SK-N-SH treated with all-trans-retinoic acid at 6 μM for 48 hours (cell line): ENCODE measurements at regions not wholly inside any gene's neighbourhood (a gene's known extent, or its start where the extent isn't known, plus 50 kb on each side); places are given as distances from the start of the nearest gene placed in this dataset.

Experiments used
- ATAC-seq: fragments of 200-7000 bp; cut with Tn5 transposase; 3 replicates; pipeline ENCODE4 v1.9.1; 2020; ENCODE audit warnings: mild to moderate bottlenecking, moderate library complexity
- ARNTL ChIP-seq: fragments of 450-650 bp; formaldehyde crosslinking; IDR thresholded peaks from 2 replicates; pipeline ENCODE4 v1.5.0; 2020; ENCODE audit warnings: low read depth, mild to moderate bottlenecking, moderate library complexity, borderline replicate concordance
- BACH2 ChIP-seq: fragments of 250-450 bp; sonication (Bioruptor Pico); IDR thresholded peaks from 2 replicates; pipeline ENCODE4 v1.9.0; 2021; ENCODE audit warnings: mild to moderate bottlenecking, borderline replicate concordance
- CREB5 ChIP-seq: fragments of 250-450 bp; sonication (Bioruptor Pico); IDR thresholded peaks from 2 replicates; pipeline ENCODE4 v1.5.1; 2020; ENCODE audit warnings: low read depth, mild to moderate bottlenecking, moderate library complexity
- CSDC2 ChIP-seq: fragments of 250-450 bp; sonication (Bioruptor Pico); IDR thresholded peaks from 2 replicates; pipeline ENCODE4 v1.5.0; 2020; ENCODE audit warnings: mild to moderate bottlenecking, moderate library complexity
- ESRRG ChIP-seq: fragments of 250-450 bp; sonication (Bioruptor Pico); IDR thresholded peaks from 2 replicates; pipeline ENCODE4 v1.6.1; 2021; ENCODE audit warnings: mild to moderate bottlenecking
- GLIS3 ChIP-seq: fragments of 250-450 bp; sonication (Bioruptor Pico); IDR thresholded peaks from 2 replicates; pipeline ENCODE4 v1.5.0; 2020; ENCODE audit warnings: mild to moderate bottlenecking, moderate library complexity
- ISL1 ChIP-seq: fragments of 250-450 bp; sonication (Bioruptor Pico); IDR thresholded peaks from 2 replicates; pipeline ENCODE4 v2.1.2; 2022; ENCODE audit warnings: mild to moderate bottlenecking, moderate library complexity
- PATZ1 ChIP-seq: fragments of 250-450 bp; sonication (Bioruptor Pico); IDR thresholded peaks from 2 replicates; pipeline ENCODE4 v1.8.0; 2020; ENCODE audit warnings: mild to moderate bottlenecking, moderate library complexity, borderline replicate concordance
- POU6F1 ChIP-seq: fragments of 250-450 bp; sonication (Bioruptor Pico); IDR thresholded peaks from 2 replicates; pipeline ENCODE4 v1.8.0; 2021; ENCODE audit warnings: low read depth, mild to moderate bottlenecking, moderate library complexity, borderline replicate concordance
- PPARA ChIP-seq: fragments of 250-450 bp; sonication (Bioruptor Pico); IDR thresholded peaks from 2 replicates; pipeline ENCODE4 v1.5.0; 2020; ENCODE audit warnings: mild to moderate bottlenecking, borderline replicate concordance
- RARB ChIP-seq: fragments of 250-450 bp; sonication (Bioruptor Pico); IDR thresholded peaks from 2 replicates; pipeline ENCODE4 v1.8.0; 2021; ENCODE audit warnings: mild to moderate bottlenecking, moderate library complexity
- SNAI2 ChIP-seq: fragments of 250-450 bp; sonication (Bioruptor Pico); IDR thresholded peaks from 2 replicates; pipeline ENCODE4 v1.5.0; 2020; ENCODE audit warnings: mild to moderate bottlenecking, moderate library complexity
- TCF4 ChIP-seq: fragments of 250-450 bp; sonication (Bioruptor Pico); IDR thresholded peaks from 2 replicates; pipeline ENCODE4 v1.8.0; 2021; ENCODE audit warnings: mild to moderate bottlenecking, moderate library complexity, borderline replicate concordance
- TOX ChIP-seq: fragments of 250-450 bp; sonication (Bioruptor Pico); IDR thresholded peaks from 2 replicates; pipeline ENCODE4 v1.8.0; 2021; ENCODE audit warnings: mild to moderate bottlenecking, moderate library complexity, borderline replicate concordance
- TSHZ2 ChIP-seq: fragments of 250-450 bp; sonication (Bioruptor Pico); IDR thresholded peaks from 2 replicates; pipeline ENCODE4 v1.5.0; 2020; ENCODE audit warnings: mild to moderate bottlenecking, moderate library complexity
- ZC3H10 ChIP-seq: fragments of 250-450 bp; sonication (Bioruptor Pico); IDR thresholded peaks from 2 replicates; pipeline ENCODE4 v1.5.1; 2021; ENCODE audit warnings: mild to moderate bottlenecking, moderate library complexity
- ZFP3 ChIP-seq: fragments of 250-450 bp; sonication (Bioruptor Pico); IDR thresholded peaks from 2 replicates; pipeline ENCODE4 v1.5.0; 2020; ENCODE audit warnings: mild to moderate bottlenecking, moderate library complexity
- ZFP30 ChIP-seq: fragments of 450-650 bp; formaldehyde crosslinking; IDR thresholded peaks from 2 replicates; pipeline ENCODE4 v1.5.0; 2022; ENCODE audit warnings: mild to moderate bottlenecking, moderate library complexity
- ZNF565 ChIP-seq: fragments of 450-650 bp; formaldehyde crosslinking; conservative IDR thresholded peaks from 2 replicates; pipeline ENCODE4 v1.5.0; 2020; ENCODE audit warnings: low read depth, mild to moderate bottlenecking, moderate library complexity
- ZNF70 ChIP-seq: fragments of 450-650 bp; formaldehyde crosslinking; IDR thresholded peaks from 2 replicates; pipeline ENCODE4 v1.5.0; 2020; ENCODE audit warnings: mild to moderate bottlenecking, moderate library complexity

GRCh38 chr12:30853561-30854133, 72.9 kb upstream of the TSPAN11 start:
- TF ChIP-seq ZNF565 (CRISPR knock-in tag) (no peak), ZFP30 (CRISPR knock-in tag) (no peak), ZNF70 (no peak), TOX (no peak), POU6F1 (CRISPR knock-in tag) (no peak), GLIS3 (CRISPR knock-in tag) (no peak), ARNTL (no peak), PPARA (CRISPR knock-in tag) (no peak), BACH2 (CRISPR knock-in tag) (no peak), RARB (CRISPR knock-in tag) (no peak)
- TF ChIP-seq, all 23 proteins: peak for 0
- no peak for ATAC-seq

GRCh38 chr12:30850684-30851083, 75.9 kb upstream of the TSPAN11 start:
- no peak for ATAC-seq
- no peak for TF ChIP-seq PPARA (CRISPR knock-in tag)
- no peak for TF ChIP-seq ARNTL
- no peak for TF ChIP-seq TCF4 (CRISPR knock-in tag)
- no peak for TF ChIP-seq TOX

- no peak for TF ChIP-seq TOX
- TF ChIP-seq RARB (CRISPR knock-in tag), result no peak; the same call in 1 of the 2 replicates
- TF ChIP-seq TSHZ2, result no peak
- TF ChIP-seq TCF4 (CRISPR knock-in tag), result no peak
- no peak for TF ChIP-seq ZNF70
- no peak for TF ChIP-seq PATZ1
- no peak for TF ChIP-seq ZFP3 (CRISPR knock-in tag)
- no peak for TF ChIP-seq CSDC2 (CRISPR knock-in tag)
- no peak for TF ChIP-seq ZC3H10 (CRISPR knock-in tag)
- TF ChIP-seq SNAI2, result no peak
- no peak for TF ChIP-seq BACH2 (CRISPR knock-in tag)
- TF ChIP-seq POU6F1 (CRISPR knock-in tag), result no peak
- no peak for TF ChIP-seq CREB5 (CRISPR knock-in tag)
- TF ChIP-seq ESRRG (CRISPR knock-in tag), result no peak
- TF ChIP-seq ZNF565 (CRISPR knock-in tag), result no peak
- peak; percentile 62 for ATAC-seq
Measured at GRCh38 chr12:30847259-30847658, 79.3 kb upstream of the TSPAN11 start.

GRCh38 chr12:30846776-30847175, 79.8 kb upstream of the TSPAN11 start:
- TF ChIP-seq ISL1 (CRISPR knock-in tag) (no peak), ZNF70 (no peak)
- no peak; the same call in 2 of the 3 replicates for ATAC-seq
